Neural progenitor cell (in vitro differentiated cells): ENCODE measurements at regions not wholly inside any gene's neighbourhood (a gene's known extent, or its start where the extent isn't known, plus 50 kb on each side); places are given as distances from the start of the nearest gene placed in this dataset.

Source experiments
- DNase-seq: peaks from one replicate; pipeline ENCODE4 v3.0.0-alpha.2; 2016; ENCODE audit warnings: low spot score
- H2AFZ ChIP-seq: fragments of 200-600 bp; sonication (generic); replicated peaks from 2 replicates; pipeline ENCODE4 v1.6.1; 2016; ENCODE audit warnings: antibody characterized with exemption
- H3F3A ChIP-seq: fragments of 200-600 bp; sonication (generic); 2 replicates; pipeline ENCODE4 v1.6.1; 2016; ENCODE audit warnings: antibody characterized with exemption, low read depth
- H3K27ac ChIP-seq: fragments of 200-600 bp; sonication (generic); 2 replicates; pipeline ENCODE4 v1.5.1; 2016; ENCODE audit warnings: mild to moderate bottlenecking
- H3K27me3 ChIP-seq: fragments of 200-600 bp; sonication (generic); 2 replicates; pipeline ENCODE4 v1.6.1; 2016; ENCODE audit warnings: mild to moderate bottlenecking, moderate library complexity
- H3K36me3 ChIP-seq: fragments of 200-600 bp; sonication (generic); 2 replicates; pipeline ENCODE4 v1.5.1; 2016
- H3K4me1 ChIP-seq: fragments of 200-600 bp; sonication (generic); 2 replicates; pipeline ENCODE4 v1.6.1; 2016; ENCODE audit warnings: mixed run types
- H3K4me2 ChIP-seq: fragments of 200-600 bp; sonication (generic); 2 replicates; pipeline ENCODE4 v1.6.1; 2016
- H3K4me3 ChIP-seq: fragments of 200-600 bp; sonication (generic); 2 replicates; pipeline ENCODE4 v1.5.1; 2016
- H3K79me2 ChIP-seq: fragments of 200-600 bp; sonication (generic); 2 replicates; pipeline ENCODE4 v1.6.1; 2016; ENCODE audit warnings: low read depth
- H3K9ac ChIP-seq: fragments of 200-600 bp; sonication (generic); 2 replicates; pipeline ENCODE4 v1.6.1; 2016
- H3K9me3 ChIP-seq: fragments of 200-600 bp; sonication (generic); 2 replicates; pipeline ENCODE4 v1.5.1; 2016; ENCODE audit warnings: low read depth
- H4K20me1 ChIP-seq: fragments of 200-600 bp; sonication (generic); 2 replicates; pipeline ENCODE4 v1.6.1; 2016; ENCODE audit warnings: low read depth
- H3K27ac Mint-ChIP-seq: 3 replicates; pipeline ENCODE4 v1.8.0; 2021; ENCODE audit warnings: mixed read lengths
- H3K27me3 Mint-ChIP-seq: 2 replicates; pipeline ENCODE4 v1.8.0; 2022; ENCODE audit warnings: low read depth, mild to moderate bottlenecking, inconsistent platforms, moderate library complexity, mixed read lengths; ENCODE audit not compliant: insufficient read depth
- H3K36me3 Mint-ChIP-seq: 3 replicates; pipeline ENCODE4 v1.8.0; 2021; ENCODE audit warnings: mixed read lengths
- H3K4me1 Mint-ChIP-seq: 3 replicates; pipeline ENCODE4 v1.8.0; 2021; ENCODE audit warnings: mixed read lengths
- H3K4me3 Mint-ChIP-seq: 3 replicates; pipeline ENCODE4 v1.8.0; 2021; ENCODE audit warnings: mild to moderate bottlenecking, moderate library complexity, mixed read lengths
- H3K9me3 Mint-ChIP-seq: 3 replicates; pipeline ENCODE4 v1.8.0; 2020; ENCODE audit warnings: mixed read lengths
- EZH2 ChIP-seq: fragments of 200-600 bp; sonication (generic); IDR thresholded peaks from 2 replicates; pipeline ENCODE4 v1.6.1; 2017; ENCODE audit warnings: antibody characterized with exemption, mild to moderate bottlenecking, moderate library complexity
- EZH2phosphoT487 ChIP-seq: fragments of 200-600 bp; sonication (generic); IDR thresholded peaks from 2 replicates; pipeline ENCODE4 v1.6.1; 2017; ENCODE audit warnings: antibody characterized with exemption
- TF ChIP-seq, protein P1 (sequence below): fragments of 200-600 bp; sonication (generic); IDR thresholded peaks from 2 replicates; pipeline ENCODE4 v1.5.1; 2017; ENCODE audit warnings: antibody characterized with exemption, mild to moderate bottlenecking

DNA sequence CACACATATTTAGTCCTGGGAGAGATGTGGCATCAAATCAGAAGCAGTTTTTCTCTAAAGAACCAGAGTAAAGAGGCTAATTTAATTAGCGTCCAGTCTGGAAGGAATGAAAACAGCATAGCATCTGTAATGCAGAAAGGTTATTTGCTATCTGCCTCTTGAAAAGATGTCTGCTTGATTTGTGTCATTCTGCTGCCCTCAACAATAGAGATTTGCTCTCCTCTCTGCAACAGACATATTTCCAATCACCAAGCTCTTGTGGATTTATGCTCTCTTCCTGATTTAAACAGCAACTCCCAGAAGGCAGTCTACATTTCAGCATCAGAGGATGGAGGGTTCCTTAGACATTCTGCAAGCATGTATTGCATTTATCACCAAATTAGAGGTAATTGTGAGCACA, 53.5 kb upstream of the AKAP12 start:
- Mint-ChIP-seq H3K27ac (peak overlapping the region; percentile 36), H3K9me3 (peaks cover 12% of the 10 kb centered on the region), H3K4me1 (peaks cover 17% of the 10 kb centered on the region), H3K4me3 (no peak overlapping the region), H3K27me3 (peaks cover 6% of the 10 kb centered on the region), H3K36me3 (peaks cover 4% of the 10 kb centered on the region)
- TF ChIP-seq, protein P1, sequence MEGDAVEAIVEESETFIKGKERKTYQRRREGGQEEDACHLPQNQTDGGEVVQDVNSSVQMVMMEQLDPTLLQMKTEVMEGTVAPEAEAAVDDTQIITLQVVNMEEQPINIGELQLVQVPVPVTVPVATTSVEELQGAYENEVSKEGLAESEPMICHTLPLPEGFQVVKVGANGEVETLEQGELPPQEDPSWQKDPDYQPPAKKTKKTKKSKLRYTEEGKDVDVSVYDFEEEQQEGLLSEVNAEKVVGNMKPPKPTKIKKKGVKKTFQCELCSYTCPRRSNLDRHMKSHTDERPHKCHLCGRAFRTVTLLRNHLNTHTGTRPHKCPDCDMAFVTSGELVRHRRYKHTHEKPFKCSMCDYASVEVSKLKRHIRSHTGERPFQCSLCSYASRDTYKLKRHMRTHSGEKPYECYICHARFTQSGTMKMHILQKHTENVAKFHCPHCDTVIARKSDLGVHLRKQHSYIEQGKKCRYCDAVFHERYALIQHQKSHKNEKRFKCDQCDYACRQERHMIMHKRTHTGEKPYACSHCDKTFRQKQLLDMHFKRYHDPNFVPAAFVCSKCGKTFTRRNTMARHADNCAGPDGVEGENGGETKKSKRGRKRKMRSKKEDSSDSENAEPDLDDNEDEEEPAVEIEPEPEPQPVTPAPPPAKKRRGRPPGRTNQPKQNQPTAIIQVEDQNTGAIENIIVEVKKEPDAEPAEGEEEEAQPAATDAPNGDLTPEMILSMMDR: no peak
- TF ChIP-seq EZH2phosphoT487 (no peak), EZH2 (no peak)
- no peaks in the 10 kb centered on the region for H4K20me1 ChIP-seq
- peak overlapping the region; percentile 27 for H2AFZ ChIP-seq
- H3K27me3 ChIP-seq: no peaks in the 10 kb centered on the region
- no peak overlapping the region for H3K9ac ChIP-seq
- H3K27ac ChIP-seq: no peak overlapping the region
- H3K79me2 ChIP-seq: no peaks in the 10 kb centered on the region
- no peak overlapping the region for H3K4me3 ChIP-seq
- no peaks in the 10 kb centered on the region for H3K36me3 ChIP-seq
- peaks cover 11% of the 10 kb centered on the region for H3K4me1 ChIP-seq
- no peaks in the 10 kb centered on the region for H3K9me3 ChIP-seq
- peak overlapping the region; percentile 37 for H3K4me2 ChIP-seq
- no peak for DNase-seq
- no peaks in the 10 kb centered on the region for H3F3A ChIP-seq

DNA sequence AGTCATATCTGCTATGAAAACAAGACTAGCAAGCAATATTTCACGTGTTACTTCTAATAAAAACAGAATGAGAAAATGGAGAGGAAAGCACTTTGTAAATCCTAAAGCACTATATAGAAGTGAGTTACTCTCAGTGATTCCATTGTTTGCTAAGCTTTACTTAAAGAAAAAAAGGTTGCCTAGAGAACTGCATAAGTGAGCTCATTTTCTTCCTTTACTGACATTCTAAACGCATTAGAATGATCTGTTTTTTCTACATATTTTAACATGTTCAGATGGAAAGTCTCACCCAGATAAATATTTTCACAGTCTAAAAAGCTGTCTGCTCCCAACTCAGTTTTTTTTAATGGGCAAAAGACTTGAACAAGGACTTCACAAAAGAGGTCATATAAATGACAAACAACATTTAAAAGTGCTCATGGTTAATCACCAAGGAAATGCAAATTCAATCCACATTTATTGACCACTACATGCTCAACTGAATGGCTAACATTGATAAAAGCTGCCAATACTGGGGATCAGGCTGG, 52.9 kb upstream of the AKAP12 start:
- no peak overlapping the region for H3K9ac ChIP-seq

More for the DNA sequence above, 52.9 kb upstream of the AKAP12 start:
- no peaks in the 10 kb centered on the region for H3K36me3 ChIP-seq
- H3K4me1 Mint-ChIP-seq: peaks cover 15% of the 10 kb centered on the region
- H3K27me3 Mint-ChIP-seq: peaks cover 6% of the 10 kb centered on the region
- H2AFZ ChIP-seq: peak overlapping the region; percentile 27
- no peaks in the 10 kb centered on the region for H3K9me3 ChIP-seq
- peaks cover 12% of the 10 kb centered on the region for H3K9me3 Mint-ChIP-seq
- no peaks in the 10 kb centered on the region for H3K79me2 ChIP-seq
- no peak overlapping the region for H3K4me3 ChIP-seq
- no peaks in the 10 kb centered on the region for H3F3A ChIP-seq
- H3K27ac ChIP-seq: no peak overlapping the region
- H3K27ac Mint-ChIP-seq: no peak overlapping the region
- H3K4me3 Mint-ChIP-seq: no peak overlapping the region
- H3K4me2 ChIP-seq: peak overlapping the region; percentile 37
- H3K36me3 Mint-ChIP-seq: peaks cover 4% of the 10 kb centered on the region
- no peaks in the 10 kb centered on the region for H3K27me3 ChIP-seq
- peaks cover 11% of the 10 kb centered on the region for H3K4me1 ChIP-seq
- TF ChIP-seq EZH2phosphoT487: no peak
- TF ChIP-seq EZH2: no peak
- TF ChIP-seq, protein P1: no peak
- H4K20me1 ChIP-seq: no peaks in the 10 kb centered on the region
- no peak for DNase-seq
